ENCODE measurements at regions not wholly inside any gene's neighbourhood (a gene's known extent, or its start where the extent isn't known, plus 50 kb on each side); places are given as distances from the start of the nearest gene placed in this dataset.

DNA sequence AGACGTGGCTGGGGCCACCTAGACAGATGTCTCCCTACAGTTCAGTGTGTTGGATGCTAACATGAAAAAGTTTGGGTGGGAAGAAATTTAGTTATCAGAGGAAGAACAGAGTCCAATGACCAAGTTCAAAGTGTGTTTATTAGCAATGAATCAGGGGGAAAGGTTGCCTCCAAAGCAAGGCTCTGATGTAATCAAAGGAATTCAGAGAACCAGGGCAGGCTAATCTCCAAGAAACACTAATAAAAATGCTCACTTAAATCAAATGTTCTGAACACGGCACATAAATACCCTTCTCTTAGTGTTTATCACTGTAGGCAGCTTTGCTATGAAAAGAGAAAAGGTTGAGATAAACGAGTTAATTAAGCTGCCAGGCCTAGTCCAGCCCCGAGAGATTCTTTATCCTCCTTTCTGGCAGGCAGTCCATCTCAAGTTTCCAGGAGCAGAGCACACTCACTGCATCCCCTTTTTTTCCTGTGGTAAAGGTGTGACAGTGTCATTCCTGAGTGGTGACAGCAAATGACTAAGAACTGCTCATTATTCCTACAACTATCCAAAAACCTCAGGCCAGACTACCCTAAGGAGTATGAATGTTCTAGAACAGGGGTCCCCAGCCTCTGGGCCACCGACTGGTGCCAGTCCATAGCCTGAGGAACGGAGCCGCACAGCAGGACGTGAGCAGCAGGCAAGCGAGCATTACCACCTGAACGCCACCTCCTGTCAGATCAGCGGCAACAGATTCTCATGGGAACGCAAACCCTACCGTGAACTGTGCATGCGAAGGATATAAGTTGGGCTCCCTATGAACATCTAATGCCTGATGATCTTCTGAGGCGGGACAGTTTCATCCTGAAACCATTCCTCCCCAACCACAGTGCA lies 66.9 kb upstream of the FHIP2A start:
- Histone ChIP-seq H3K36me3 (peaks cover 17% of the 10 kb centered on the region), H3K4me3 (no peak overlapping the region), H3K9me3 (peaks cover 5% of the 10 kb centered on the region; the same call in 1 of the 2 replicates), H3K27me3 (no peaks in the 10 kb centered on the region)
- DNase-seq = peak; percentile 62

DNA sequence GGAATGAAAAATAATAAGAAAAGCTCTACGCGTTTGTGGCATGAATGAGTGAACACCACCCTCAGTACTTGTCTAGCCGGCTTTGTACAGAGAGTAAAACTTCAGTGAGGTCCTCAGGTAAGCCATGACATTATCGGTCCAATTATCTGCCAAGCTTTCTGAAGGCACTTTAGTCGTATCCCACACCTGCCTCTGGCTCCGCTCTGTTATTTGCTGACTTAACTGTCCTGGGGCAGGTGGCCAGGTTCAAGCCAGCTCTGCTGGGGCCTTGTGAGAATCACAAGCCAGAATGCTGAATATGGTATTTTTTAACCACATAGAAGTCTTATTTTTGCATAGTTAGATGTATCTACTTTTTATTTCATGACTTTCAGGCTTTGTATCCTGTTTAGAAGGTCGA lies 66.0 kb upstream of the FHIP2A start:
- no peak for DNase-seq
- peaks cover 13% of the 10 kb centered on the region for H3K36me3 ChIP-seq
- peaks cover 5% of the 10 kb centered on the region; the same call in 1 of the 2 replicates for H3K9me3 ChIP-seq
- H3K27me3 ChIP-seq = no peaks in the 10 kb centered on the region
- no peak overlapping the region for H3K4me3 ChIP-seq

DNA sequence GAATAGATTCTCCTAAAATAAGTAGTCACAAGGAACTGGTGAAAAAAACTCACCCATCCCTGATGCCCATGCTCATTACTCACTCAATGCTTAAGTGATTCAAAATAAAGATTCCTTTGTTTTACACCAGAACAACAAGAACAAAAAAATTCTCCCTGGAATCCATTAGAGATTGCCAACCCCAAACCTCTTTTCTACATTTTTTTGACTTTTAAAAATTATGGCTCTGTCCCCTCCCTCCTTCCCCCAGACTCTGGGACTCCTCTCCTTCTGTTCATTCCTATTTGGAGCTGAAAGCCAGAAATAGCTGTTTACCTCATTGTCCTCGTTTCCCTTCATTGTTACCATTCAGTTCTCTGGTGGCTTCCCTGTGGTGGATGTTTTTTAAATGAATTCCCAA lies 63.2 kb upstream of the FHIP2A start:
- Histone ChIP-seq H3K9me3 (no peaks in the 10 kb centered on the region), H3K36me3 (peaks cover 7% of the 10 kb centered on the region; the same call in 1 of the 2 replicates), H3K4me3 (no peak overlapping the region), H3K27me3 (no peaks in the 10 kb centered on the region)
- DNase-seq = no peak

DNA sequence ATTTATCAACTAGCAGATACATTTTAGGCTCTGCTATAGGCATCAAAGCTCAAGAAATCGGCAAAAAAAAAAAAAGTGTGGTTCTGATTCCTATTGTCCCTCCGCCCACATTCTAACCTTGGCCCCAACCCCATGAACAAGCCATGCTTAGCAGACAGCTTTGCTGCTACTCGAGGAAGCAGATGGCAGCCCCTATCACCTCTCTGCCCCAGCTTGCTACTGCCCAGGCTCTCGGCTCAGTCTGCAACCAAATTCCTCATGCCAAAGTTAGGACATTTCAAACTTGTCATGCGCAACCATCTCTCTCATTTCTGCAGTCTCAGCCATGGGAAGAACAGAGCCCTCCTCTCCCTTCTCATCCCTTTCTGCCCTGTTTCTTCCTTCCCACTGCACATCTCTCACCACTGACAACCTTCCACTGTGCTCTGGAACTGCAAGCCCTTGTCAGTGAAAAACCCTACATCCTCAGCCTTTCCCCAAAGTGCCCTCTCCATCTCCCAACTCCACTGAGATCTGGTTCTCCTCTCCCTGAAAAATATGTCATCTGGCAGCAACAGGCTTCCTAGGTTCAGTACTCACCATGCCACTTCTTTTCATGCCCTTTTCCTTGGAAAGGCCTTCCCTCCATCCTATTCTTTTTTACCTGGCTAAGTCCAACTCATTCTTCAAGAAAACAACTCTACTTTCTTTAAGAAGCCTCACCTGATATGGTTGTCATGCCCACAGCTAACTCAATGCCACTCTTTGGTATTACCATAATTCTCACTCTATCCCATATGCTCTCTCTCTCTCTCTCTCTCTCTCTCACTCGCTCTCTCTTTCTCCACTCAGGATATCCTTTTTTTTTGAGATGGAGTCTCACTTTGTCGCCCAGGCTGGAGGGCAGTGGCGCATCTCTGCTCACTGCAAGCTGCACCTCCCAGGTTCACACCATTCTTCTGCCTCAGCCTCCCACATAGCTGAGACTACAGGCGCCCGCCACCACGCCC lies 60.1 kb upstream of the FHIP2A start:
- DNase-seq = no peak
- Histone ChIP-seq H3K9me3 (no peaks in the 10 kb centered on the region), H3K4me3 (no peak overlapping the region), H3K27me3 (no peaks in the 10 kb centered on the region), H3K36me3 (peaks cover 16% of the 10 kb centered on the region)

DNA sequence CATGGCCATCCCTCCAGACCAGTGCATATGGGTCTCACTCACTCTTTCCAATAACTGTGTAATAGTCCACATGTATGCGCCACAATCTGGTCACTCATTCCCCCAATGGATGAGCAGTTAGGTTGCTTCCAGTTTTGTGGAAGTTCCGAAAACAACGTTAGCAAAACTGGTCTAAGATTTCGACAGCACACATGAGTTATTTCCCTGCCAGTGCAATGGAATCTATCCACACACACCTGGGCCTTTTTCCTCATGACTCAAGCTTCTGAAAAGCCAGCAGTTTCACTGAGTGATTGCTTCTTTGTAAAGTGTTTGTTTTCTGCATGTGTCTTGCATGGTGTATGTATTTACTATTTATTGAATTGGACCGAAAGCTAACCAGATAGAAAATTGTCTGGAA lies 58.8 kb upstream of the FHIP2A start:
- no peaks in the 10 kb centered on the region for H3K27me3 ChIP-seq
- peaks cover 16% of the 10 kb centered on the region for H3K36me3 ChIP-seq
- H3K4me3 ChIP-seq = no peak overlapping the region
- no peaks in the 10 kb centered on the region for H3K9me3 ChIP-seq
- no peak for DNase-seq

DNA sequence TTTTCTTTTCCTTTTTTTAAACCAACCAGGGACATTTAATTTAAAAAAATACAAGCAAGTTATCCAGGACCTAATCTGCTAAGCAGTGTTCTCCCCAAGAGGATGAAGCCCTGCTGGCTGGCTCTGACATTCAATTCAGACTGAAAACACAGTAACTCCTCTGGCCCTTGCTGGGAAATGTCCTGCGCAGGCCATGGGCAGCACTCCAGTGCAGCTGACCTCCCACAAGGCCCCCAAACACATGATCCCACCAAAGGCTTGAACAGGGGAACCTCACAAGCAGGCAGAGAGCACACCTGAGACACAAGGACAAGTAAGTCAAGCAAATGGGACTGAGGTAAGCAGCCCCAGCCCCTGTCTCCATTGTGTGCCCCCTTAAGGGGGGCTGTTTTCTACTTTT lies 56.9 kb upstream of the FHIP2A start:
- Histone ChIP-seq H3K4me3 (no peak overlapping the region), H3K9me3 (no peaks in the 10 kb centered on the region), H3K27me3 (no peaks in the 10 kb centered on the region), H3K36me3 (peaks cover 16% of the 10 kb centered on the region)
- no peak for DNase-seq

DNA sequence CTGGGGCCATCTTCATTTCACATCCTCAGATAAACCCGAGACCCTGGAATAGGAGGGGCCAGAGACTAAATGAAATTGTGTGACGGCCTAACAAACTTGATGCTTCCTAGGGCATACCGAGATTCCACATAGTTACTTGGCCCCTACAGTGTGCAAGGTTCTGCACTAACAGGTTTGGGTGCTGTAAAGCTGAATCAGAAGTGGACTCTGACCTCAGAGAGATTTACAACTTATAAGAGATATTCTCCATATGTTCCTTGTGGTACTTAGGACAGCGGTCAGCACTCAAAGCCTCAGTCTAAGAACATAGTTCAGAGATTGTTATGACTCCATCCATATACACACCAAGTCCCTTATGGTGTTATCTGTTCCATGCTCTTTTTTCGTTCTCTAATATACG lies 55.1 kb upstream of the FHIP2A start:
- DNase-seq = no peak
- Histone ChIP-seq H3K4me3 (peak overlapping the region; percentile 61), H3K27me3 (no peaks in the 10 kb centered on the region)

DNA sequence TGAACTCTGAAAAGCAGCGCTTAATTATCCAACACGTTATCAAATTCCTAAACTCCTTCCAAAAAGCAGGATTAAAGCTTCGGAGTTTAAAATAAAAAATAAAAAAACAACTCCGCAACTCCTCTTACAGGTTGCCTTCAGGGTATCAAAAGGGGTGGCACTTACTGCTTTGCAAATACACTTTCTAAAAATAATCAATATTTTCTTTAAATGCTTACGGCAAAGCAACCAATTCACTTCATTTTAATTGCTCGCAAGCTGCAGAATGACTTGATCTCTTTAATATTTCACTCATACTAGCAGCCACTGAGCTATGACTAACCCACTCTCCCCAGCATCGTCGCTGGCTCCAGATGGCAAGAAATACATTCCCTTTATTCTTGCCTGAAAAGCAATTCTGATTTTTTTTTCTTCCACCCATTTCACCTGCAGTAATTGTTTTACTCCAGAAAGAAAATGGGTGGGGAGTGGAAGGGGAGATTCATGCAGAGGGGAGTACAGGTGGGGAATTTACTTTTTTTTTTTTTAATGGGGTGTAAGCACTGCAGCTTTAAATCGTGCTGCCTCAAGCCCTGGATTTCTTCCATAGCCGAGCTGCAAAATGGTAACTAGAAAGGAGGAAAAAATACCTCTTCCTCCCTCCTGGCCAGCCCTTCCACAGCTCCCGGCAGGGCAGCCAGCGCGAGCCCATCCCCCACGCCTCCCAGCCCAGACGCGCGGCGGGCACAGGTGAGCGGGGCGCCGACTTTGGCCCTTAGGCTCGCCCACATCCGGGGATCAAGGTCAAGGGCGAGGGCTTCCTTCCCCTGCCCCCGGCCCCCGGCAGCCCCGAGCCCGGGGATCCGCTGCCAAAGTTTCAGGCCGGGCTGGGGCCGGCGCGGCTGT lies 54.2 kb upstream of the FHIP2A start:
- Histone ChIP-seq H3K4me3 (peak overlapping the region; percentile 61), H3K27me3 (no peaks in the 10 kb centered on the region), H3K9me3 (no peaks in the 10 kb centered on the region), H3K36me3 (peaks cover 14% of the 10 kb centered on the region)
- peak; percentile 47 for DNase-seq

More for the DNA sequence above, 55.1 kb upstream of the FHIP2A start:
- H3K36me3 ChIP-seq = peaks cover 16% of the 10 kb centered on the region
- H3K9me3 ChIP-seq = no peaks in the 10 kb centered on the region

DNA sequence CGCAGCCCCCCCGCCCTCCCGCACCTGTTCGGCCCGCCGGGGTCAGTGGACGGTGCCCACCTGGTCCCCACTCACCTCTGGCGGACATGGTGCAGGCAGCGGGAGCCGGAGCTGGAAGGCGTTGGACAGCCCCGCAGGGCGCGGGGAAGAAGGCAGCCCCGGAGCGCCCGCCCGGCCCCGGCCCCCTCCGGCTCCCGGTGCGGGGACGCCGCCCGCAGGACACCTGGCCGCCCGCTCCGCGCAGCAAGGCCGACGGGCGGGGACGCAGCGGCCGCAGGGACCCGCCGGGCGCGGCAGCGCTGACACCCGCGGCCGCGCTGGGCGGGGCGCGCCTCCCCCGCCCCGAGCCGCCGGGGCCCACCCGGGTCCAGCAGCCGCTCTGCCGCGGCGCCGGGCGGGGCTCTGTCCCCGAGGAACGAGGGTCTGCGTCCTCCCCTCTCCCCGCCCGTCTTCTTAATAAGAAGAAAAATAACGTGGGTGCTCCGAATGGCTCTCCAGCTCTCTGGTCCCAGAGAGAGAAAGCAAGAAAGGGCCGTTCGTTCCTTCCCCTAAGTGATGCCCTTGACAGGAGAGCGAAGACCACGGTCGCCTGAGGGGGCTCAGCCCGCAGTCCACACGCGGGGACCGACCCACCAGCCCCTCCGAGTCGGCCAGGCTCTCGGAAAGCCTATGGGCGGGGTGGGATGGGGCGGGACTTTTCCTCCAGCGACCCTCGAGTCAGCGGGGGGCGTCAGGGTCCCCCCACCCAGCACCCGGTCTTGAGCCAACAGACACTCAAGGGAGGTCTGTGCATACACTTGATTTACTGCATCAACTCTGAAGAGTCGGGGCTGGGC lies 53.4 kb upstream of the FHIP2A start:
- Histone ChIP-seq H3K27me3 (no peaks in the 10 kb centered on the region), H3K9me3 (no peaks in the 10 kb centered on the region), H3K4me3 (peak overlapping the region; percentile 61), H3K36me3 (peaks cover 12% of the 10 kb centered on the region)
- no peak for DNase-seq

DNA sequence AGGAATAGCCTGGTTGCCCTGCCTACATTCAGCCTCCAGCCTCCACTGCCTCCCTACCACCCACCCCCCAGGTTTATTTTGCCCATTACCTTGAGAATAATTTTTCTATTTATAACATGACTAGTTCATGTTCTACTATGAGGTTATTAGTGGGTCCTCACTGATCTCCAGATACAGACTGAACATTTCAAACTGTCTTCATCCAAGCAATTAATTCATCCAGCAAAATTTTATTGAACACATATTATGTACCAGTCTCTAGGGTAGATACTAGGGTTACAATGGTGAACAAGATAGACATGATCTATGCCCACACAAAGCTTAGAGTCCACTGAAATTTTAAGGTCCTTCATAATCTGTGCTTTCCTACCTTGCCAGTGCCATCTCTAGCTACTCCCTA lies 51.6 kb upstream of the FHIP2A start:
- H3K9me3 ChIP-seq = no peaks in the 10 kb centered on the region
- H3K4me3 ChIP-seq = no peak overlapping the region
- no peak for DNase-seq
- H3K27me3 ChIP-seq = no peaks in the 10 kb centered on the region
- H3K36me3 ChIP-seq = peaks cover 2% of the 10 kb centered on the region; the same call in 1 of the 2 replicates

DNA sequence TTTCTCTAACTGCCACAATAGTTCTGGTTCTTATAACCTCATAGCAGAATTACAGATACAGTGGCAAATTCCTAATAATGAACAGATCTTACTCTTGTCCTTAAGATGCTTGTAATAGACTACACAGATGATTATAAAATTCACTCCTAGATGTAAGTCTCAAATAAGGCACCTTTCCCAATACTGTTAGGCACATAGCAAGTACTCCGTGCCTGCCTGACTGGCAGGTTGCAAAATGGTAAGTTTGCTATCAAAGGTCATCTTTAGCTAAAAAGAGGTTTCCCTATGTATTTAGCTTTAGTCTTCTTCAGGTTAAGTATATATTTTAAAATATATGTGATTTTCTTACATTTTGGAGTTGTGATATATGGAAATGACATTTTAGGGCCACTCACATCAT lies 50.4 kb upstream of the FHIP2A start:
- Histone ChIP-seq H3K9me3 (0 out of 2 replicates have a peak, but pooled peaks cover 1% of the 10 kb centered on the region), H3K27me3 (no peaks in the 10 kb centered on the region), H3K4me3 (no peak overlapping the region), H3K36me3 (no peaks in the 10 kb centered on the region)
- no peak for DNase-seq

DNA sequence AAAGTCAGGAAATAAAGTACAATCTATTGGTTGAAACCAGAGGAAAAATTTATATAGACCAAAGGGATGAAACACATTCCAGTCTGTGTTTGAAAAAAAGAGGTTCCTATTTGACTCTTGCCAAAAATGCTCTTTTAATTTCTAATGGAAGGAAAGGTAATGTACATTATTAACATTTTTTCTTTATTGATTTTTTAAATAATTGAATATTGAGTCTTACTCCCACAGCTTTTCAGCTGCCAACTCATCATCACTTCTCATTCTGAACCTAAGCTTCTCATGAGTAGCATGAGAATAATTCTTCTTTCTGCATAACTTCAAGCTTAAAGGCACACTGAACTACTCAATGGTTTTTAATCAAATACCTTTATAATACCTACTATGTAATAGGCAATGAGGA lies 49.8 kb upstream of the FHIP2A start:
- Histone ChIP-seq H3K4me3 (no peak overlapping the region), H3K27me3 (no peaks in the 10 kb centered on the region), H3K9me3 (0 out of 2 replicates have a peak, but pooled peaks cover 1% of the 10 kb centered on the region), H3K36me3 (no peaks in the 10 kb centered on the region)
- no peak for DNase-seq
